HG02759 (cell line): ENCODE measurements at regions not wholly inside any gene's neighbourhood (a gene's known extent, or its start where the extent isn't known, plus 50 kb on each side); places are given as distances from the start of the nearest gene placed in this dataset.

Experiments used
- ATAC-seq: cut with Tn5 transposase; IDR thresholded peaks from one replicate; pipeline ENCODE4 v1.9.1; 2021; ENCODE audit warnings: mild to moderate bottlenecking, moderate library complexity; ENCODE audit not compliant: unreplicated experiment

- ATAC-seq: peak; percentile 60
Measured at GRCh38 chr18:76686737-76687231, 135.6 kb upstream of the ZNF236 start.

DNA sequence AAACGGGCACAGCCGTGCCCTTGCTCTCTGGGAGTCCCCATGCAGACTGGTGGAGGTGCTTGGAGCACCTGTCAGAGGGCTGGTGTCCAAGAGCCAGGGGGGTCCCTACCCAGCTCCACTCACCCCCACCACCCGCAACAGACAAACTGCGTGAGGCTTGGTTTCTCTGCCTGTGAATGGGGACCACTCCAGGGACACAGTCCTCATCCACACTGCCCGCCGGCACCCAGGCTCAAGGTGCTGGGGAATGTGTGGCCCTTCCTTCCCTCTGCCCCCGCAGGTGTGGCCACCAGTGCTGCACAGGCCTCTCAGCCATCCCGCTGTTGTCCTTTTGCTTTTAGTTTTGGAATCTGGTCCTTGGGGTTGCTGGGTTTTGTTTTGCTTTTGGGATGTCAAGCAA, 136.5 kb upstream of the ZNF236 start:
- no peak for ATAC-seq

GRCh38 chr18:76685402-76685801, 137.0 kb upstream of the ZNF236 start:
- no peak for ATAC-seq

- no peak for ATAC-seq
Measured at GRCh38 chr18:76684265-76684664, 138.1 kb upstream of the ZNF236 start.

DNA sequence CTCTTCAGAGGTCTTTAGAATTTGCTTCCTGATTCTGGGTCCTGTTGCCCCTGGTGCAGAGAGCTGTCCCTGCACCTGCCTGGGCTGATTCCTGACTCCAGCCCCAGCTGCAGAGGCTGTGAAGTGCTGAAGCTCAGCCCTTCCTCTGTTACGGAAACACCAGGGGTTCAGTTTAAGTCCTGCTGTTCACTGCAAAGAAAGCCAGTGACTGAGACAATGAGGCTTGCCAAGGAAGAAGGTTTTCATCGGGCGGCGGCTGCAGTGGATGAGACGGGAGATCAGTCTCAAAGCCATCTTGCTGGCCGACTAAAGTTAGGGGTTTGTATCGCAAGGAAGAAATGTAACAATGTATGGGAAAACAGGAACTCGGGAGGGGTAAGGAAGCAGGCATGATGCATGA, 142.4 kb upstream of the ZNF236 start:
- no peak for ATAC-seq

DNA sequence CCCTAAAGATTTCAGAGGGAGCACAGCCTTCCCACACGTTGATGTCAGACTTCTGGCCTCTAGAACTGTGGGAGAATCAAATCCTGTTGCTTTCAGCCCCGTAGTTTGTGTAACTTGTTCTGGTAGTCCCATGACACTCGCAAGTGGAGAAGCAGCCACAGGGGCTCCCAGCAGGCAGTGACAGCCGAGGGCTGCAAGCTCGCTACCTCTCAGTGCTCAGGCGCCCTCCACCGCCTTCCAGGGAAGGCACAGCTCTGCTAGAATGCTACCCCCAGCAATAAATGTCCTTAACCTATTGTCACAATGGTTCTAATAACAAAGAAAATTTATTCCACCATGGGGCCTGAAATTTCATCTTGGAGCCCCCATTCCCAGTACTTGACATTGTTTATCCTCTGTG, 143.1 kb upstream of the ZNF236 start:
- no peak for ATAC-seq

- ATAC-seq: no peak
Measured at GRCh38 chr18:76678248-76678647, 144.1 kb upstream of the ZNF236 start.

- ATAC-seq: no peak
Measured at GRCh38 chr18:76674596-76674995, 147.8 kb upstream of the ZNF236 start.

- no peak for ATAC-seq
Measured at GRCh38 chr18:76673281-76674185, 148.8 kb upstream of the ZNF236 start.

DNA sequence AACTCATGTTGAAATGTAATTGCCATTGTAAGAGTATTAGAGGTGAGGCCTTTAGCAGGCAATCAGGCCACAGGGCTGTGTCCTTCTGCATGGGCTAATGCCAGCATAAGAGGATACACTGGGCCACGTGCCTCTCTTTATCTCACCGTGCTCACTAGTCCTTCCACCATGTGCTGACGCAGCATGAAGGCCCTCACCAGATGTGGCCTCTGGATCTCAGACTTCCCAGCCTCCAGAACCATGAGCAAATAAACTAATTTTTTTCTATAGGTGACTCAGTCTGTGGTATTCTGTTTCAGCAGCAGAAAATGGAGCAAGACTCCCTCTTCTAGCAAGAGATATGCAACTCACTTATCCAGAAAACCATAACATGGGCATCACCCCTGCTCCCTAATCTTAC, 149.7 kb upstream of the ZNF236 start:
- no peak for ATAC-seq

DNA sequence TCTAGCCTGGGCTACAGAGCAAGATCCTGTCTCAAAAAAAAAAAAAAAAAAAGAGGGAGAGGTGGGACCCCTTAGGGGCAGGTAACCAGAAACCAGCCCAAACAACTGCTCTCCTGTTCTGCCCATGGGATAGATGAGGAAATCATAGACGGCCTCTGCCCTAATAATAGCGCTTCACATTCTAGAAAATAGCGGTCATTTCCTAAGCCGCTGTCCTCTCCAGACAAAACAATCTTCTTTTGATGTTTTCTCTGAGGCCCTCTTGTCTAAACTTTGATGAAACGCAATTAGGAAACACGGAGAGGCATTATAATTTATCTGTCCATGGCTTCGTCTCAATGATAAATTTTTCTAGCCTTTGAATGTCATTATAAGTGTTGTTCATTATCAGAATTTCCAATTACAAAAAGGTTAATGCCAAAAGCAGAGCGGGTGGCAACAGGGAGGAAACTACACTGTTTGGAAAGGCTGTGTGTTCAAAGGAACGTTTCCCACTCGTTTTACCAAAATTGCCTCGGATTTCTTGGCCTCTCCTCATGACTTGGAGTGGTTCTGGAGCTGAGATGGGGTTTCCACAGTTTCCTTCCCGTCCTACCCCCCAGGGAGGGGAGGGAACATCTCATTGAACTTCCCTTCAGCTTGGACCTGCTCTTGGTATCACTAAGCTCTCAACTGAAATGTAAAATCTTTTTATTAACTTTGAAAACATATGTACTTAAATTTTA, 151.6 kb upstream of the ZNF236 start:
- ATAC-seq: no peak

GRCh38 chr18:76668546-76668945, 153.8 kb upstream of the ZNF236 start:
- ATAC-seq: no peak

DNA sequence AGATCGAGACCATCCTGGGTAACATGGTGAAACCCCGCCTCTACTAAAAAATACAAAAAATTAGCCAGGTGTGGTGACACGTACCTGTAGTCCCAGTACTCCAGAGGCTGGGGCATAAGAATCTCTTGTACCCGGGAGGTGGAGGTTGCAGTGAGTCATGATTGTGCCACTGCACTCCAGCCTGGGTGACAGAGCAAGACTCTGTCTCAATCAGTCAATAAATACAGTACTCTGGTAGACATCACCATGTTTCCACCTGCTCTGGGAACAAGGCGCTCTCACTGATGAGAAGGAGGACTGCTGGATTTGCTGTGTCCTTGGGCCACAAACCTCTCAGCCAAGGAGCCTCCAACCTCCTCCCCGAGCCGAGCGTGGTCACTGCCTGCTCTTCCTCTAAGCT, 154.2 kb upstream of the ZNF236 start:
- no peak for ATAC-seq

DNA sequence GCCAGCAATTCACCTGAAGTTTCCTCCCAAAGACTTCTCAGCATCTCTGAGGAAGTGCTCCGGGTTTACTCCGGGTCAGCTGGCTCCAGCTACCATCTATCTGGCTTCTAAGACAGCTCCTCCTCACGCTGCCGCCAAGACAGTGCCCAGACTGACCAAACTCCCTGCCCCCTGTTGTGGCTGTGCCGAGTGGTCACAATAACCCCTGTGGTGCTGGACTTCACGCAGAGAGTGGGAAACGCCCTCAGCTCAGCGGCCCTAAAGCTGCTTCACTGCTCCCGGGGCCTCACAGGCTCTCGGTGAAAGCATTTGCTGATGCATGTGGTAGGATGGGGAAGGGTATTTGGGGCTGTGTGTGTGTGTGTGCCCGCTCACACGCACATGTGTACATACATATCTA, 154.8 kb upstream of the ZNF236 start:
- ATAC-seq: no peak

DNA sequence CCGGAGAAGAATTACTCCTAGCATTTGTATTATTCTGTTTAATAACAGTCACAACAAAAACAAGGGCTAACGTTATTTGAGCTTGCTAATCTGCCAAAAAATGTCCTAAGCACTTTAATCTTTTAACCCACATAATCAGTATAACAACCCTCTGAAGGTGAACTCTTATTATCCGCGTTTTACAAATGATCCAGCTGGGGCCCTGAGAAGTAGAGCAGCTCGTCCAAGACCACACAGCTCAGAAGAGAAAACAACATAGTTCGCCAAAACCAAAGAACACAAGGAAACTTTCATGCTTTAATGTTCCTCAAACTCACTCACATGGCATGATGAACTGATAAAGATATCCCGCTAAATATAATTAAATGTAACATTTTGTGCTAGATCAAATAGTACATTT, 159.7 kb upstream of the ZNF236 start:
- ATAC-seq: no peak

DNA sequence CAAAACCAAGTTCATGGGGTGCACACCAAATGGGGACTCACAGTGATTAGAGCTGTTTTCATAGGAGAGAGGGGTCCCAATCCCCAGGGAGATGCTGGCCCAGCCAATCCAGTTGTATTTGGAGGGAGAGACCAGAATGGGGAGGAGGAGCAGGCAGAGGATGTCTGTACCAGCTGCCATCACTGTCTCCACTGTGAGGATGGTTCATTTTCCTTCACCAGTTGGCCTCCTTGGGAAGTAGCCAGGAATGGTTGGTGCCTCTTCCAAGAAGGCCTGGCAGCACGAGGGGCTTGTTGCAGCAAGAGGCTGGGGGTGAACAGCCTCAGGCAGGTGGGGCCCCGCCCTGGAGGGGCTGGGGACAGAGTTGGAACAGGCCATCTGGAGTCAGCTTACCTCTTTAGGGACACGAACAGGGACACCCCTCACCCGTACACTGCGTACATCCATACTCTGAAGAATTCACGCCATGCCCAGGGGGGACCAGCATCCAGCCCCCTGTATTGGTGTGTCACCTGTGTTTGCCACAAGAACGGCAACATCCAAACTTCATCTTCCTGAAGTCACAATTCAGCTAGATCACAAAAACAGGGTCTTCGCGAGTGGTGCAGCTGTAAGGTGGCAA, 161.7 kb upstream of the ZNF236 start:
- ATAC-seq: no peak

- ATAC-seq: no peak
Measured at GRCh38 chr18:76658627-76659026, 163.6 kb upstream of the ZNF516 start.

GRCh38 chr18:76657911-76658470, 162.9 kb upstream of the ZNF516 start:
- no peak for ATAC-seq

DNA sequence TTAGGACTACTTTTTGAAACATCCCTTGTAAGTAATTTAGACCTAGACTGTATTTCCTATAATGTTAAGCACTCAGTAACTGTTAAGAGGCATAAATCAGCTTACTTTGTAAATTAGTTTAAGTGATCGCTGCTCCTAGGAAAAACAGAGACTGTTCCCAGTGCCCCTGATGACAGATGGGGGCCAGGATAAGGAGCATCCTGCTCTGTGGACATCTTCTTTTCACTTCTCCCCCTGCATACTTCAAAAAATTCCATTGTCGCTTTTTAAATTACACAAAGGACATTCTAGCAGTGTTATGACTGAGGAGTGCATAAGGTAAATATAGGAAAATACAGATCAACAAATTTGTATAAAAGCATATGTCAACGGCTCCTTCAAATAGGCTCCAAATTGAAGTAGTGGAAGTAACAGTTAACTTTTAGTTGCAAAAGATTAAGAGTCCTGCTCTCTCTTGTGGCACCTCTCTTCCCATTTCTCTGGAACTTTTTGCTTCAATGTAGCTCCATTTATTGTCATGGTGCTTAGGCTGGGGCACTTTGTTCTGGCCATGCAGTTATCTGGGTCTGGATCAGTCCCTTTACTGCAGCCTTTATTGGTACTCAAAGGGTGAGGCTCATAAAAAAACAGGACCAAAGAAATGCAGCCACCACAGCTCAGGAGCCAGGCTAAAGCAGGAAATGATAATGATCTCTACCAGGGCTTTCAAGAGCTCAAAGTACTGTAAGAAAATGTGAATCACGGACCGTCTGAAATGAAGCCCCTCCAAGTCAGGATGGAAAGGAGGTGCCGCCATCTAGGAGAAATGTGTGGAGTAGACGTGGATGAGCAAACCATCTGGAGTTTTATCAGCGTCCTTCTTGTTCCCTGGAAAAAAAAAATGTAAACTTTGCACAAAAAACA, 162.1 kb upstream of the ZNF516 start:
- no peak for ATAC-seq

DNA sequence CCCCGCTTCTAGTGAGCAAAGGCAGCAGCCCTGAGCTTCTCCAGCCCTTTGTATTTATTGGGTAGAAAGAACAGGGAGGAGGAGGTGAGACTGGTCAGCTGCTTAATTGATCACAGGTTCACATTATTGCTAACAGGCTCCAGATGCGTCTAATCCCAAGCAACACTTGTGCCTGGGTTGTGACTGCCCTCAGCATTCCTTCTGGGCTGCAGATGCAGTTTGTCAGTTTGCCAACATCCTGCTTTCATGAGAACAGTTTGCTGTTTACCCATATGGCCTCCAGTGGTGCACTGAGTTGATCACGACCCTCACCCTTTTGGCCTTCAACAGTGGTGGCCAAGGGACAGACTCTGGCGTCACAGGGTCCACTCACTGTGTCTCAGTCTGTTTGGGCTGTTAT, 159.5 kb upstream of the ZNF516 start:
- no peak for ATAC-seq
